IMR-90 (cell line): ENCODE measurements at regions not wholly inside any gene's neighbourhood (a gene's known extent, or its start where the extent isn't known, plus 50 kb on each side); places are given as distances from the start of the nearest gene placed in this dataset.

Source experiments
- ATAC-seq: fragments of 200-7000 bp; cut with Tn5 transposase; 2 replicates; pipeline ENCODE4 v1.9.1; 2020; ENCODE audit warnings: low read depth, mild to moderate bottlenecking, moderate library complexity
- BruUV-seq: library from RNA; stranded (reverse); fragments of 400-500 nt; replicated peaks from 2 replicates; lab custom pipeline; 2021; lab: Mats Ljungman, UMichigan
- CTCF ChIA-PET: fragments of 300-600 bp; formaldehyde crosslinking; extraction: SDS; loops from one replicate; lab custom pipeline; 2021; ENCODE audit warnings: antibody characterized with exemption; lab: Yijun Ruan, JAX
- POLR2A ChIA-PET: fragments of 300-600 bp; sonication (Branson Sonifier 250); formaldehyde crosslinking; loops from one replicate; lab custom pipeline; 2022; ENCODE audit warnings: antibody characterized with exemption; ENCODE audit not compliant: unreplicated experiment; lab: Charles Lee
- DNase-seq: peaks from one replicate; pipeline ENCODE4 v3.0.0; 2013
- H2AFZ ChIP-seq: replicated peaks from 2 replicates; pipeline ENCODE3; 2013; ENCODE audit warnings: low read length, mild to moderate bottlenecking; ENCODE audit not compliant: poor library complexity
- H2AK5ac ChIP-seq: 2 replicates; pipeline ENCODE4 v1.6.1; 2013; ENCODE audit warnings: low read depth, low read length, inconsistent platforms
- H2AK9ac ChIP-seq: replicated peaks from 2 replicates; pipeline ENCODE3; 2013; ENCODE audit warnings: mild to moderate bottlenecking, low read depth, low read length, moderate library complexity; ENCODE audit not compliant: poor library complexity
- H2BK120ac ChIP-seq: 2 replicates; pipeline ENCODE4 v1.6.1; 2013; ENCODE audit warnings: low read depth, low read length, inconsistent platforms
- H2BK15ac ChIP-seq: 3 replicates; pipeline ENCODE4 v1.6.1; 2013; ENCODE audit warnings: low read depth, low read length, inconsistent platforms
- H2BK20ac ChIP-seq: 2 replicates; pipeline ENCODE4 v1.6.1; 2013; ENCODE audit warnings: low read depth, mild to moderate bottlenecking, inconsistent platforms, low read length, moderate library complexity
- H2BK5ac ChIP-seq: 2 replicates; pipeline ENCODE4 v1.6.1; 2013; ENCODE audit warnings: mild to moderate bottlenecking, low read depth, low read length, inconsistent platforms; ENCODE audit not compliant: poor library complexity, severe bottlenecking
- H3K14ac ChIP-seq: replicated peaks from 2 replicates; pipeline ENCODE4 v1.6.1; 2013; ENCODE audit warnings: low read depth, low read length, inconsistent platforms
- H3K18ac ChIP-seq: 2 replicates; pipeline ENCODE4 v1.6.1; 2013; ENCODE audit warnings: low read depth, low read length, control low read depth
- H3K23ac ChIP-seq: 2 replicates; pipeline ENCODE4 v1.6.1; 2013; ENCODE audit warnings: low read depth, low read length, inconsistent platforms
- H3K27ac ChIP-seq: 2 replicates; pipeline ENCODE4 v1.5.1; 2013; ENCODE audit warnings: mild to moderate bottlenecking, control low read depth, low read length; ENCODE audit not compliant: insufficient read depth
- H3K27me3 ChIP-seq: 2 replicates; pipeline ENCODE4 v1.6.1; 2013; ENCODE audit warnings: low read length; ENCODE audit not compliant: control insufficient read depth, insufficient read depth
- H3K36me3 ChIP-seq: 2 replicates; pipeline ENCODE4 v1.6.1; 2013; ENCODE audit warnings: low read length, mixed read lengths; ENCODE audit not compliant: control insufficient read depth, insufficient read depth
- H3K4ac ChIP-seq: 2 replicates; pipeline ENCODE4 v1.6.1; 2013; ENCODE audit warnings: low read depth, low read length, inconsistent platforms
- H3K4me1 ChIP-seq: 2 replicates; pipeline ENCODE4 v1.6.1; 2013; ENCODE audit warnings: low read length, mixed read lengths; ENCODE audit not compliant: control insufficient read depth, insufficient read depth
- H3K4me2 ChIP-seq: 2 replicates; pipeline ENCODE4 v1.6.1; 2013; ENCODE audit warnings: low read depth, mild to moderate bottlenecking, control low read depth, low read length, moderate library complexity
- H3K4me3 ChIP-seq: 2 replicates; pipeline ENCODE4 v1.5.1; 2013; ENCODE audit warnings: low read depth, mild to moderate bottlenecking, control low read depth, low read length, moderate library complexity; ENCODE audit not compliant: insufficient read depth
- H3K56ac ChIP-seq: 2 replicates; pipeline ENCODE4 v1.6.1; 2013; ENCODE audit warnings: low read length, inconsistent platforms; ENCODE audit not compliant: insufficient read depth; ENCODE audit errors: extremely low read depth
- H3K79me1 ChIP-seq, 2 experiments: 2 replicates each; pipeline ENCODE4 v1.6.1; 2013; ENCODE audit warnings: low read length in 2 of 2, inconsistent platforms in 1 of 2, low read depth in 1 of 2
- H3K9ac ChIP-seq: 2 replicates; pipeline ENCODE4 v1.6.1; 2013; ENCODE audit warnings: low read depth, low read length, control low read depth
- H3K9me1 ChIP-seq: 2 replicates; pipeline ENCODE4 v1.6.1; 2013; ENCODE audit warnings: low read length, inconsistent platforms; ENCODE audit not compliant: insufficient read depth
- H3K9me3 ChIP-seq: 2 replicates; pipeline ENCODE4 v1.6.1; 2013; ENCODE audit warnings: low read length; ENCODE audit not compliant: control insufficient read depth, insufficient read depth
- H4K20me1 ChIP-seq: 2 replicates; pipeline ENCODE4 v1.6.1; 2013; ENCODE audit warnings: low read length, inconsistent platforms; ENCODE audit not compliant: insufficient read depth
- H4K5ac ChIP-seq: 2 replicates; pipeline ENCODE4 v1.6.1; 2013; ENCODE audit warnings: mild to moderate bottlenecking, low read depth, low read length, control low read depth
- H4K8ac ChIP-seq, 2 experiments: 2 replicates each; pipeline ENCODE4 v1.6.1; 2013; ENCODE audit warnings: low read depth in 2 of 2, low read length in 2 of 2, control low read depth in 1 of 2, inconsistent platforms in 1 of 2
- H4K91ac ChIP-seq: 2 replicates; pipeline ENCODE4 v1.6.1; 2013; ENCODE audit warnings: low read depth, low read length, inconsistent platforms; ENCODE audit not compliant: insufficient read depth
- BHLHE40 ChIP-seq: fragments of 150-350 bp; IDR thresholded peaks from 2 replicates; pipeline ENCODE4 v1.6.1; 2016; ENCODE audit warnings: mild to moderate bottlenecking, low read depth, low read length
- CEBPB ChIP-seq: IDR thresholded peaks from 2 replicates; pipeline ENCODE4 v1.6.1; 2012; ENCODE audit warnings: low read depth, low read length, improper control_type of control experiment
- CHD1 ChIP-seq: IDR thresholded peaks from 2 replicates; pipeline ENCODE4 v1.6.1; 2012; ENCODE audit warnings: low read depth, low read length, improper control_type of control experiment
- FOS ChIP-seq: fragments of 150-350 bp; IDR thresholded peaks from 2 replicates; pipeline ENCODE4 v1.6.1; 2016; ENCODE audit warnings: low read depth, low read length
- MAFK ChIP-seq: IDR thresholded peaks from 2 replicates; pipeline ENCODE4 v1.6.1; 2012; ENCODE audit warnings: low read depth, low read length, improper control_type of control experiment
- MAZ ChIP-seq: IDR thresholded peaks from 2 replicates; pipeline ENCODE4 v1.6.1; 2012; ENCODE audit warnings: low read depth, mild to moderate bottlenecking, low read length, improper control_type of control experiment, moderate library complexity, borderline replicate concordance
- MXI1 ChIP-seq: IDR thresholded peaks from 2 replicates; pipeline ENCODE4 v1.6.1; 2012; ENCODE audit warnings: low read depth, mild to moderate bottlenecking, low read length, moderate library complexity, borderline replicate concordance
- NFE2L2 ChIP-seq: fragments of 150-350 bp; IDR thresholded peaks from 2 replicates; pipeline ENCODE4 v1.6.1; 2016; ENCODE audit warnings: low read depth, mild to moderate bottlenecking, low read length
- POLR2A ChIP-seq: IDR thresholded peaks from 2 replicates; pipeline ENCODE4 v1.6.1; 2012; ENCODE audit warnings: mild to moderate bottlenecking, low read depth, low read length
- RAD21 ChIP-seq: IDR thresholded peaks from 2 replicates; pipeline ENCODE4 v1.6.1; 2012; ENCODE audit warnings: low read length, improper control_type of control experiment
- RCOR1 ChIP-seq: IDR thresholded peaks from 2 replicates; pipeline ENCODE4 v1.6.1; 2012; ENCODE audit warnings: mild to moderate bottlenecking, low read length, improper control_type of control experiment; ENCODE audit not compliant: insufficient replicate concordance
- RFX5 ChIP-seq: IDR thresholded peaks from 2 replicates; pipeline ENCODE4 v1.8.0; 2012; ENCODE audit warnings: low read depth, mild to moderate bottlenecking, low read length, moderate library complexity
- SMC3 ChIP-seq: fragments of 150-350 bp; IDR thresholded peaks from 2 replicates; pipeline ENCODE4 v1.6.1; 2016; ENCODE audit warnings: low read depth, mild to moderate bottlenecking, antibody characterized with exemption, low read length, moderate library complexity
- USF2 ChIP-seq: fragments of 150-350 bp; IDR thresholded peaks from 2 replicates; pipeline ENCODE4 v1.6.1; 2017; ENCODE audit warnings: mild to moderate bottlenecking, antibody characterized with exemption, low read length, low read depth
- WGBS, 2 experiments: methylation state at CpG; one replicate each; pipeline versions ENCODE4 v1.1.5 to v1.1.7; 2013; ENCODE audit warnings: missing lambda C conversion rate in 2 of 2; ENCODE audit not compliant: insufficient read length in 1 of 2; ENCODE audit errors: extremely low coverage in 2 of 2; 5-methylcytosine and 5-hydroxymethylcytosine counted together
- dilution Hi-C: fragments of 300-500 bp; cut with HindIII; formaldehyde crosslinking; loops from one replicate; pipeline ENCODE4 v1.14.3; 2018; ENCODE audit warnings: low sequenced_read_pairs; ENCODE audit not compliant: unreplicated experiment
- in situ Hi-C: fragments of 300-500 bp; cut with MboI; formaldehyde crosslinking; loops from 3 replicates; pipeline ENCODE4 v1.14.3; 2019; ENCODE audit warnings: low sequenced_read_pairs, inconsistent platforms, mixed read lengths
- intact Hi-C: fragments of 100-400 bp; cut with micrococcal nuclease; formaldehyde crosslinking; loops from 2 replicates; pipeline ENCODE4 v1.10.0; 2022
- TF ChIP-seq, protein P1 (sequence below): conservative IDR thresholded peaks from 2 replicates; pipeline ENCODE4 v1.5.1; 2012; ENCODE audit warnings: mild to moderate bottlenecking, low read depth, low read length, improper control_type of control experiment
- TF ChIP-seq, protein P2 (sequence below): fragments of 150-350 bp; IDR thresholded peaks from 2 replicates; pipeline ENCODE4 v1.6.1; 2016; ENCODE audit warnings: low read depth, mild to moderate bottlenecking, low read length, moderate library complexity, borderline replicate concordance

DNA sequence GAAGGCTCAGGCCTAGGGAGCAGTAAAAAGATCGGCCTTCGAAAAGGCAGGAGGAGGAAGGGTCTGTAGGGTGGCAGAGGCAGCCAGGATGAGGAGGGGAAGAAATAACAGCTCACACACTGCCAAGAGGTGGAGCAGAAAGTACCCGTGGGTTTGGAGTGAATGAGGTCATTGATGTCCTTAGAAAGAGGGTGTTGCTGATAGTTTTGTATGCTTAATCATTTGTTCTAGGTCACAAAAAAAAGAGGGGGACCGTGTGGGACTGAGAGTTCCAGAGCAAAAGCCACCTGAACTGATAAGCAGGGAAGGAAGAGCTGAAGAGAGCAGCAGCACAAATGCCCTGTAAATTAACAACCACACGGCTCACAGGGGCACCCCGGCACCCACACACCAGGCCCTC lies 140.4 kb downstream of the FAM161A start:
- intact Hi-C loops (no loop called here), dilution Hi-C loops (no loop called here), in situ Hi-C loops (no loop called here)
- H3K79me1 ChIP-seq: no peaks in the 10 kb centered on the region
- no peak overlapping the region for H2BK20ac ChIP-seq
- WGBS, 2 experiments: 79% methylated on average over 2 of the region's 6 CpGs; no CpG with 5 or more reads in 1 of the 2 experiments
- ChIA-PET CTCF (interaction anchor here (1.1 kb wide), 1 partner anchor 11 kb away, joined by 3 read pairs; no protein-coding TSS in a partner anchor), POLR2A (no interaction called here)
- H3K27me3 ChIP-seq: peaks cover 12% of the 10 kb centered on the region; the same call in 1 of the 2 replicates
- H4K8ac ChIP-seq: no peak overlapping the region
- BruUV-seq: no TSS peak
- H3K9me3 ChIP-seq: no peaks in the 10 kb centered on the region
- no peak overlapping the region for H2BK5ac ChIP-seq
- no peak overlapping the region for H2AFZ ChIP-seq
- H4K20me1 ChIP-seq: no peaks in the 10 kb centered on the region
- H3K56ac ChIP-seq: no peak overlapping the region
- no peak for ATAC-seq
- H3K9ac ChIP-seq: no peak overlapping the region
- no peak overlapping the region for H2BK15ac ChIP-seq
- H4K91ac ChIP-seq: no peak overlapping the region
- H3K36me3 ChIP-seq: no peaks in the 10 kb centered on the region
- no peak overlapping the region for H2BK120ac ChIP-seq
- no peak overlapping the region for H3K4me3 ChIP-seq
- TF ChIP-seq SMC3: no peak
- no peak for TF ChIP-seq MXI1
- no peak for TF ChIP-seq RAD21
- TF ChIP-seq, protein P1, sequence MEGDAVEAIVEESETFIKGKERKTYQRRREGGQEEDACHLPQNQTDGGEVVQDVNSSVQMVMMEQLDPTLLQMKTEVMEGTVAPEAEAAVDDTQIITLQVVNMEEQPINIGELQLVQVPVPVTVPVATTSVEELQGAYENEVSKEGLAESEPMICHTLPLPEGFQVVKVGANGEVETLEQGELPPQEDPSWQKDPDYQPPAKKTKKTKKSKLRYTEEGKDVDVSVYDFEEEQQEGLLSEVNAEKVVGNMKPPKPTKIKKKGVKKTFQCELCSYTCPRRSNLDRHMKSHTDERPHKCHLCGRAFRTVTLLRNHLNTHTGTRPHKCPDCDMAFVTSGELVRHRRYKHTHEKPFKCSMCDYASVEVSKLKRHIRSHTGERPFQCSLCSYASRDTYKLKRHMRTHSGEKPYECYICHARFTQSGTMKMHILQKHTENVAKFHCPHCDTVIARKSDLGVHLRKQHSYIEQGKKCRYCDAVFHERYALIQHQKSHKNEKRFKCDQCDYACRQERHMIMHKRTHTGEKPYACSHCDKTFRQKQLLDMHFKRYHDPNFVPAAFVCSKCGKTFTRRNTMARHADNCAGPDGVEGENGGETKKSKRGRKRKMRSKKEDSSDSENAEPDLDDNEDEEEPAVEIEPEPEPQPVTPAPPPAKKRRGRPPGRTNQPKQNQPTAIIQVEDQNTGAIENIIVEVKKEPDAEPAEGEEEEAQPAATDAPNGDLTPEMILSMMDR: no peak
- TF ChIP-seq, protein P2, sequence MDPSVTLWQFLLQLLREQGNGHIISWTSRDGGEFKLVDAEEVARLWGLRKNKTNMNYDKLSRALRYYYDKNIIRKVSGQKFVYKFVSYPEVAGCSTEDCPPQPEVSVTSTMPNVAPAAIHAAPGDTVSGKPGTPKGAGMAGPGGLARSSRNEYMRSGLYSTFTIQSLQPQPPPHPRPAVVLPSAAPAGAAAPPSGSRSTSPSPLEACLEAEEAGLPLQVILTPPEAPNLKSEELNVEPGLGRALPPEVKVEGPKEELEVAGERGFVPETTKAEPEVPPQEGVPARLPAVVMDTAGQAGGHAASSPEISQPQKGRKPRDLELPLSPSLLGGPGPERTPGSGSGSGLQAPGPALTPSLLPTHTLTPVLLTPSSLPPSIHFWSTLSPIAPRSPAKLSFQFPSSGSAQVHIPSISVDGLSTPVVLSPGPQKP: no peak
- TF ChIP-seq USF2: no peak
- TF ChIP-seq MAFK: no peak
- no peak for TF ChIP-seq FOS
- TF ChIP-seq MAZ: no peak
- TF ChIP-seq RCOR1: no peak
- no peak for TF ChIP-seq NFE2L2
- no peak for TF ChIP-seq POLR2A
- TF ChIP-seq BHLHE40: no peak
- TF ChIP-seq CEBPB: no peak
- TF ChIP-seq CHD1: no peak
- no peak for TF ChIP-seq RFX5
- no peak overlapping the region for H3K27ac ChIP-seq
- no peak overlapping the region for H3K18ac ChIP-seq
- H3K4me1 ChIP-seq: peaks cover under 1% of the 10 kb centered on the region; the same call in 1 of the 2 replicates
- no peak overlapping the region for H3K14ac ChIP-seq
- no peak overlapping the region for H4K5ac ChIP-seq
- DNase-seq: no peak
- no peaks in the 10 kb centered on the region for H3K9me1 ChIP-seq
- no peak overlapping the region for H3K4ac ChIP-seq
- H3K23ac ChIP-seq: no peak overlapping the region
- H2AK9ac ChIP-seq: no peak overlapping the region
- H3K4me2 ChIP-seq: no peak overlapping the region
- H2AK5ac ChIP-seq: no peak overlapping the region
